Umbilical cord (tissue), 1 donor: ENCODE measurements at regions not wholly inside any gene's neighbourhood (a gene's known extent, or its start where the extent isn't known, plus 50 kb on each side); places are given as distances from the start of the nearest gene placed in this dataset.

Source experiments
- DNase-seq: peaks from one replicate; pipeline ENCODE4 v3.0.0-alpha.2; 2015; ENCODE audit warnings: low spot score

DNA sequence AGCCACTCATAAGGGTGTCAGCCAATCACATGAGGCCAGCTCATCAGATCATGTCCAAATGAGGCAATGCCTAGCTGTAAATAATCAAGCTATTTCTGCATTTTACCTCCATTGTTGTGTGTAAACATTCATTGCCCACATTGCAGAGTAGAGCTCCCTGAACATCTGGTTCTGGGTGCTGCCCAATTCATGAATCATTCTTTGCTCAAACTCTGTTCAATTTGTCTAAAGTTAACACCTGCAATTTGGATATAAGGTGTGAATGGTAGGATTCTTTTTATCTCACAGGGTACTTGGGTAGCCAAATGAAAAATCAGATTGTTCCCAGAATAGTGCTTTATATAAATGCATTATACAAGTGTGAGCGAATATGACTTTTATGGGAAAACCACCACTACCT, 345.5 kb upstream of the NT5C1B start:
- no peak for DNase-seq

- no peak for DNase-seq
Measured at GRCh38 chr2:18932853-18933252, 343.5 kb upstream of the NT5C1B start.

- DNase-seq, result peak; percentile 31
Measured at GRCh38 chr2:18930971-18931370, 341.6 kb upstream of the NT5C1B start.

DNA sequence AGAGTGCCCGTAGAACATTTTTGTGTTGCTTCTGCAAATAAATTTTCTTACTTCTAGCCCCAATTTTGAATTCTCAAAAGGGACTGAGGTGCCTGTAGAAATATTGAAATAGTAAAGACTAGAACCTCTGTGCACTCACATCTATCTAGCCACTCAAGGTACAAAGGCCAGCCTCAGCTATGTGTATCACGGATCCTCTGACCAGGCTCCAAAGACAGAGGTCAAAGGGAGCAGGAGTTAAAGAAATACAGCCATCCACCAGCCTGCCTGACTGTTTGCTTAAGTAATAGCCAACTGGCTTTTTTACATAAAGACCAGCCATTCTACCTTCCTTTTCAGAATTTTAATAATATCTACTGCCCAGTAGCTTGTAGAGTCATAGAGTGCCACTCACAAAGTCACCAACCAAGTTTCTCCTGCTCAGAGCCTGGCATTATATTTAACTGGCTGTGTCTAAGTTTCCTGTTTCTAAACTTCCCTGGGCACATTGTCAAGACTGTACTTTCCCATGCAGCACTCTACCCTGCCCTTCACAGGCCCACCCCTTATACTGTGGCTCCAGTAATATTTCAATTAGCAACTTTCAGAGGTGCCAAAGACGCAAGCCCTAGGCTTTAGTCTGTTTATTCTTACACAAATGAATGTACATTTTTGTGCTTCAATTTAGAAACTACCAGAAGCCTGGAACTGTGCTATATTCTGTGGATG, 338.3 kb upstream of the NT5C1B start:
- peak; percentile 23 for DNase-seq

DNA sequence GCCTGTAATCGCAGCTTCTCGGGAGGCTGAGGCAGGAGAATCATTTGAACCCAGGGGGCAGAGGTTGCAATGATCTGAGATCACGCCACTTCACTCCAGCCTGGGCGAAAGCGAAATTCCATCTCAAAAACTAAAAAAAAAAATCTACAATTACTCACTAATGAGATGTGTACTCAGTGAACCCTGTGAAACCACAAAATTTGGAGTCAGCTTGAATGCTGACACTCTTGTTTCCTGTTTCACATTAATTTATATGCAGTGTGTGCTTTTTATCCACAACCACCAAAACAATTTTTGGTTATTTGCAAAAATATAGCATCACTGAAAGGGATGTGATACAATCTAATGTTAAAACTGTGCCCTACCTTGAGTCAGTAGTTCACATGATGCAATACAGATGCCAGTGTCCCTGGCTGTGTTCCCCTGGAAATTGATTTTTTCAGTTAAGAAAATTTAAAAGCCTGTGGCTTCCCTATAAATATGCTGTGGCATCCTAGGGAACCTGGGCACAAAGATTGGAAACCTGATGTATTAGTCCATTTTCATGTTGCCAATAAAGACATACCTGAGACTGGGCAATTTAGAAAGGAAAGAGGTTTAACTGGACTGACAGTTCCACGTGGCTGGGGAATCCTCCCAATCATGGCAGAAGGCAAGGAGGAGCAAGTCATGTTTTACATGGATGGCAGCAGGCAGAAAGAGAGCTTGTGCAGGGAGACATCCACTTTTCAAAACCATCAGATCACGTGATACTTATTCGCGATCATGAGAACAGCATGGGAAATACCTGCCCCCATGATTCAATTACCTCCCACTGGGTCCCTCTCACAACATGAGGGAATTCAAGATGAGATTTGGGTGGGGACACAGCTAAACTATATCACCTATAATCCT, 337.5 kb upstream of the NT5C1B start:
- no peak for DNase-seq

- DNase-seq, result peak; percentile 92
Measured at GRCh38 chr2:18925296-18925695, 335.9 kb upstream of the NT5C1B start.

GRCh38 chr2:18924886-18925285, 335.5 kb upstream of the NT5C1B start:
- DNase-seq, result peak; percentile 66

DNA sequence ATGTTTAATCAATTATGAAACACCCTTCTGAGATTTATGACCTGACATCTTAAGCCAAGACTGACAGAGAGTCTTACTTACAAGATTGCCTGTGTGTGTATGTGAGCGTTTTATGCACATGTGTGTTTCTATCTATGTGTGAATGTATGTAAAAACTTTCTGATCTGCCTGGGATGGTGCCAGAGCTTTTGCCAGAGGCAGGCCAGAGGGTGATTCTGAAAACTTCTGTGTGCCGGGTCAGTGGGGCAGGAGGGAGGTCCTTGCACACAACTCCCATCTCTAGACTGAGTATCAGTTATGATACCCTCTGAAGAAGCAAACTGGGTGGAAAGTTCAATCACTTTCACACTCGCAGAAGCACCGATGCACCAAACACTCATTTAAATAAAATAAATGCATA, 335.0 kb upstream of the NT5C1B start:
- DNase-seq, result peak; percentile 32

DNA sequence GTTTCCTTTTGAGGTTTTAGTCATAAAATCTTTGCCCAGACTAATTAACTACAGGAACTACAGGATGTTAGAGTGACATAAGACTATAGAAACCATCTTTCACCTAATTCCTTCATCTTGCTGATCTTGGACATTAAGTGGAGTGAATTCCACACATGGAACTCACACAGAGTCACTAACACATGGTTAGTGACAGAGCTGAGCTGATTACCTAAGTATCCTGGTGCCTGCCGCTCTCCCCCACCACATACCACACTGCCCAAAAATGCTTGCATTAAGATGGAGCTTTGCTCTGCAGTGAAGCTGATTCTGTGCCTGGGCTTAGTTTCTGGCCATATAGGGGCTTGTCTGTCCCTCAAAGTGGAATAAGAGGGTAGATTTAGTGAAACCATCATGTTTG, 332.9 kb upstream of the NT5C1B start:
- DNase-seq, result no peak

- DNase-seq, result peak; percentile 88
Measured at GRCh38 chr2:18918280-18918679, 328.9 kb upstream of the NT5C1B start.

- no peak for DNase-seq
Measured at GRCh38 chr2:18915227-18915626, 325.9 kb upstream of the NT5C1B start.

- no peak for DNase-seq
Measured at GRCh38 chr2:18913512-18913911, 324.1 kb upstream of the NT5C1B start.

DNA sequence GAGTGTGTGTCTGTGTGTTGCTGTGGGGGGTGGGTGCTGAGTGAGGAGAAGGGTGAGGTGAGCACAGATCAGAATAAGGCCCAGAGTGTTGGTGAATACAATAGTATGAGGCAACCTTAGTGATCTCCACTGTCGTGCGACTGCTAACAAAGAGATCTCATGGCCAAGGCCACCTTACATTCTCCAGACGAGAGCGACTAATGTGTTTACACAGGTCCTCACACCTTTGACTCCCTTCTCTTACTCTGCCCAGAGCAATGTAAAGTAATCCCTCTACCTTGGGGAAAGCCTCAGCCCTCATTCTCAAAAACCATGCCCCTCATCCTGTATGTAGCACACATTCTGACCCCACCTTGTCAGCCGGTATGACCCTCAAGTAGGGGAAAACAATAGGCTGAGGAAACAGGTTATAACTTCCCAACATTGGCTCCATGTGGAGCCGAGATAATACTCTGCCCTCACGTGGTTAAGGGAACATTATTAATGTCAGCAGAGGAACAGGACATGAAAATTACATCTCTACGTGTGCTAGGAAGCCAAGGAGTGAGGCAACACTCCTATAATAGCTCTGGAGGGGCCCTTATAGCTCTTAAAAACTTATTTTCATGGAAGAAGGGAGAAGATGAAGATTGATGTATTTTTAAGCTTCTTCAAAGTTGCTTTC, 323.0 kb upstream of the NT5C1B start:
- DNase-seq, result no peak

- no peak for DNase-seq
Measured at GRCh38 chr2:18911416-18911815, 322.0 kb upstream of the NT5C1B start.

GRCh38 chr2:18910843-18911242, 321.5 kb upstream of the NT5C1B start:
- no peak for DNase-seq

DNA sequence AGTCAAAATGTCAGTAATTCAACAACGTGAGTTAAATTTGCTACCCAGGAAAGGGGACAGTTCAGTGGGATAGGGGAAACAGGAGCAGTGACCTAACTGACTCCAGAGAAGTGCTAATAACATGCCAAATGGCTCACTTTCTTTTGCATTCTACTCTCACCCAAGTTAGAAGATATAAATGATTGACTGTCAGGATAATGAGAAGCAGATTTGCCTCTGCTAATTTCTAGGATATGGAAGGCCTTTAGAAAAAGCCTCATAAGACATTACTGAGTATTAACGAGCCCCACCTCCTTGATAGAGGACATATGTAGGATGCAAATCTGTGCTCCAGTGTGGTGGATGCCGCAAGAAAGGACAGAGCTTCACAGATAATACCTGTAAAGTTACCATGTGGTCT, 318.6 kb upstream of the NT5C1B start:
- no peak for DNase-seq

DNA sequence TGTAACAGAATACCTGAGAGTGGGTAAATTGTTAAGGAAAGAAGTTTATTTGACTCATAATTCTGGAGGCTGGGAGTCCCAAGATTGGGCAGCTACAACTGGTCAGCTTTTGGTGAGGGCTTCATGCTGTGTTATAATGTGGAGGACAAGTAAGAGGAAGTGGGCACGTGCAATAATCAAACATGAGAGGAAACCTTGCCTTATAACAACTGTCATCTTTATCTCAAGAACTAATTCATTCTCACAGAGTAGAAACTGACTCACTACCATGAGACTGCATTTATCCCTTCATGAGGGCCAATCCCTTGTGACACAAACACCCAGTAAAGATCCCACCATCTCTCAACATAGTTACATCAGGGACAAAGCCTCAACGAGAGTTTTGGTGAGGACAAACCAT, 318.1 kb upstream of the NT5C1B start:
- DNase-seq, result no peak

DNA sequence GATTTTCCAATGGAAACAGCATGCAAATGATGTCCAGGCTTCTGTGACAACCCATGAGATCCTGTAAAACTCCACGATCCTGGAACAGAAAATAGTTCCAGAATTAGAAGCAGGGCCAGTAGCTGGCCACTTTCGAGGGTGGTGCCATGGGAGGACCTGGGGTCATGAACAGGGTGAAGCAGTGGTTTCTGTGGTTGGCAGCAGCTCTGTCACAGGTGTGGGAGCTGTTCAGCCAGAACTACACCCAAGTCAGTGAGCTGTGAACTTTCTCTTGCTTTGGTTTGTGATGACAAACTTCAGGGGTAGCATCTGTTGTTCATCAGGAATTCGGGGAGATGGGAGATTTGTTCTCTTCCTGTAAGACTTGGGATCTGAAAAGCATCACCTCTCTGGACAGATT, 314.4 kb upstream of the NT5C1B start:
- DNase-seq, result no peak

DNA sequence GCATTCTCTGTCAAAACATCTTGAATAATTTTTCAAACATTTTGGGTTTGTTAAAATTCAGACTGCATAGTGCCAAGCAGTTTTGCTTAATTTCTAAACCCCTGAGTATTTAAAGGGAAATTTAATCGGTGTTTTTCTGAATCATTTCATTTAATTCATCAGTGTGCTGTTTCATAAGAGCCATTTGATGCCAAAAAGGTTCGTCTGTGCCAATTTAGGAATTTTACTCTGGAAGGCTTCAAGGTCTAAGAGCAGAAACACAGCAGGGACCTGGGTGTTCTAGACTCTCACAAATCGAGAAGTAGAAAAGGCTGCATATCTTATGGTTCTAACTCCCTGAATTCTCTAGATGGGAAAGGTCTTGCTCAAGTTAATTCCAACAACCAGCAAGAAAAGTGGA, 311.9 kb upstream of the NT5C1B start:
- no peak for DNase-seq

GRCh38 chr2:18900691-18901141, 311.3 kb upstream of the NT5C1B start:
- DNase-seq, result peak; percentile 85

DNA sequence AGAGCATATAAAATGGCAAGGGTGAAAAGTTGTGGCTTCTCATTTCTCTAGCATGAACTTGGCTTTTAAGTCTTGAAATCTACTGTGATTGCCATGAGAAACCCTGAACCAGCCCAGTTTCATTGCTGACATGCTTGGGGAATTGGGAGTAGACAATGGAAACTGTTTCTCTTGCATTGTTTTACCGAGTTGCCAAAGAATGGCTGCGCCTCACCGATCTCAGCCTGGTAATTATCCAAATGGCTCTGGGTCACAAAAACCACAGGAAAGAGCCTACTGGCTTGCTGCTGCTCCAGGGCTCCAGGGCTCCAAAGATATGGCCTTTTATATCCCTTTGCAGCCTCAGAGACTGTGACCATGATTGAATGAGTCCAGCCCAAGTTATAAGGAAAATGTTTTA, 310.4 kb upstream of the NT5C1B start:
- no peak for DNase-seq

- DNase-seq, result no peak
Measured at GRCh38 chr2:18898271-18898670, 308.9 kb upstream of the NT5C1B start.
